ENCODE measurements at regions not wholly inside any gene's neighbourhood (a gene's known extent, or its start where the extent isn't known, plus 50 kb on each side); places are given as distances from the start of the nearest gene placed in this dataset.

DNA sequence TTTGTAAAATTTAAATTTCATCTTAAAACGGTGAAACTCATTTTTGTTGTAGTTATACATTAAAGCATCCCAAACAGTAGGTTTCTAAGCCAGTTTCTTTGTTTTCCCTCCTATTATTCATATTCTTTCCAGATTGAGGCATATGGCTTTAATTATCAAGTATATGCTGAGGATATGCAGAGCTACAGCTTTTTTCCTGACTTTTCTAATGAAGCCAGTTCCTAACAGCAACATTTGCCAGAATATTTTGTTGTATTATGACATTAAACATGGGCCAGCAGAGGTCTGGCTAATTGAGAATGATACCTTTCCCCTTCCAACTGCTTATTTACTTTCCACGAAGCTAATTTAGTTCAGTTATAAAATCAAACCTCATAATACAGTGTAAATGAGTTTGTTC, 75.3 kb downstream of the SLIT2 start:
- TF ChIP-seq, protein P1, sequence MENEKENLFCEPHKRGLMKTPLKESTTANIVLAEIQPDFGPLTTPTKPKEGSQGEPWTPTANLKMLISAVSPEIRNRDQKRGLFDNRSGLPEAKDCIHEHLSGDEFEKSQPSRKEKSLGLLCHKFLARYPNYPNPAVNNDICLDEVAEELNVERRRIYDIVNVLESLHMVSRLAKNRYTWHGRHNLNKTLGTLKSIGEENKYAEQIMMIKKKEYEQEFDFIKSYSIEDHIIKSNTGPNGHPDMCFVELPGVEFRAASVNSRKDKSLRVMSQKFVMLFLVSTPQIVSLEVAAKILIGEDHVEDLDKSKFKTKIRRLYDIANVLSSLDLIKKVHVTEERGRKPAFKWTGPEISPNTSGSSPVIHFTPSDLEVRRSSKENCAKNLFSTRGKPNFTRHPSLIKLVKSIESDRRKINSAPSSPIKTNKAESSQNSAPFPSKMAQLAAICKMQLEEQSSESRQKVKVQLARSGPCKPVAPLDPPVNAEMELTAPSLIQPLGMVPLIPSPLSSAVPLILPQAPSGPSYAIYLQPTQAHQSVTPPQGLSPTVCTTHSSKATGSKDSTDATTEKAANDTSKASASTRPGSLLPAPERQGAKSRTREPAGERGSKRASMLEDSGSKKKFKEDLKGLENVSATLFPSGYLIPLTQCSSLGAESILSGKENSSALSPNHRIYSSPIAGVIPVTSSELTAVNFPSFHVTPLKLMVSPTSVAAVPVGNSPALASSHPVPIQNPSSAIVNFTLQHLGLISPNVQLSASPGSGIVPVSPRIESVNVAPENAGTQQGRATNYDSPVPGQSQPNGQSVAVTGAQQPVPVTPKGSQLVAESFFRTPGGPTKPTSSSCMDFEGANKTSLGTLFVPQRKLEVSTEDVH (IDR thresholded peaks at IDR 0.05; ENCODE audit: low read depth, partially characterized antibody), result no peak
- TF ChIP-seq, protein P2, sequence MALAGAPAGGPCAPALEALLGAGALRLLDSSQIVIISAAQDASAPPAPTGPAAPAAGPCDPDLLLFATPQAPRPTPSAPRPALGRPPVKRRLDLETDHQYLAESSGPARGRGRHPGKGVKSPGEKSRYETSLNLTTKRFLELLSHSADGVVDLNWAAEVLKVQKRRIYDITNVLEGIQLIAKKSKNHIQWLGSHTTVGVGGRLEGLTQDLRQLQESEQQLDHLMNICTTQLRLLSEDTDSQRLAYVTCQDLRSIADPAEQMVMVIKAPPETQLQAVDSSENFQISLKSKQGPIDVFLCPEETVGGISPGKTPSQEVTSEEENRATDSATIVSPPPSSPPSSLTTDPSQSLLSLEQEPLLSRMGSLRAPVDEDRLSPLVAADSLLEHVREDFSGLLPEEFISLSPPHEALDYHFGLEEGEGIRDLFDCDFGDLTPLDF (CRISPR knock-in tag; IDR thresholded peaks at IDR 0.05), result no peak
- no peak for TF ChIP-seq MAFK (IDR thresholded peaks at IDR 0.05; ENCODE audit: low read length)
- TF ChIP-seq EP300 (IDR thresholded peaks at IDR 0.05; ENCODE audit: low read length), result no peak
- TF ChIP-seq, protein P3, sequence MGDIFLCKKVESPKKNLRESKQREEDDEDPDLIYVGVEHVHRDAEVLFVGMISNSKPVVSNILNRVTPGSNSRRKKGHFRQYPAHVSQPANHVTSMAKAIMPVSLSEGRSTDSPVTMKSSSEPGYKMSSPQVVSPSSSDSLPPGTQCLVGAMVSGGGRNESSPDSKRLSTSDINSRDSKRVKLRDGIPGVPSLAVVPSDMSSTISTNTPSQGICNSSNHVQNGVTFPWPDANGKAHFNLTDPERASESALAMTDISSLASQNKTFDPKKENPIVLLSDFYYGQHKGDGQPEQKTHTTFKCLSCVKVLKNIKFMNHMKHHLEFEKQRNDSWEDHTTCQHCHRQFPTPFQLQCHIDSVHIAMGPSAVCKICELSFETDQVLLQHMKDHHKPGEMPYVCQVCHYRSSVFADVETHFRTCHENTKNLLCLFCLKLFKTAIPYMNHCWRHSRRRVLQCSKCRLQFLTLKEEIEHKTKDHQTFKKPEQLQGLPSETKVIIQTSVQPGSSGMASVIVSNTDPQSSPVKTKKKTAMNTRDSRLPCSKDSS (IDR thresholded peaks at IDR 0.05; ENCODE audit: low read depth, partially characterized antibody), result no peak
